ENCODE measurements at regions not wholly inside any gene's neighbourhood (a gene's known extent, or its start where the extent isn't known, plus 50 kb on each side); places are given as distances from the start of the nearest gene placed in this dataset.
"Not testable (repeated sequence)": the region's sequence is repeated elsewhere in the genome, so short reads cannot be mapped to it uniquely, and the experiment has no call there.

DNA sequence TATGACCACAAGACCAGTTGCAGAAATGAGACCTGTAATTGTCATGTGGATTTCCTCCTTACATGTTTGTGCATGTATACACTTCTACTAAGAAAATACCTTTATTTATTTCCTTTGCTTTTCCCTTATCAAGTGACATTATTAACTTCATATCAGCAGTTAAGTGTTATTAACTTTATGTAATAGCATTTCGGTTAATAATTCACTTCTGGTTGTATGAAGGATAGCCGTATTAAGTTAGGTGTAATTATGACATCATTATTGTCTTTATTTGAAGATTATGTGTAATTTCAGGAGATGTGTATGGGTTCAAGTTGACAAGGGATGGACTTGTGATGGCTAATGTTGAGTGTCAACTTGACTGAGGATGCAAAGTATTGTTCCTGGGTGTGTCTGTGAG is 881.2 kb upstream of the ATXN8OS start (continued):
- TF ChIP-seq ZKSCAN8 (CRISPR knock-in tag; IDR thresholded peaks at IDR 0.05), result no peak
- no peak for TF ChIP-seq FOXJ3 (CRISPR knock-in tag; IDR thresholded peaks at IDR 0.05)
- TF ChIP-seq ETV5 (CRISPR knock-in tag; IDR thresholded peaks at IDR 0.05; ENCODE audit: low read depth), result no peak
- TF ChIP-seq NFYB (IDR thresholded peaks at IDR 0.05; ENCODE audit: extremely low read depth, insufficient read length), result no peak
- TF ChIP-seq HSF4 (CRISPR knock-in tag; IDR thresholded peaks at IDR 0.05; ENCODE audit: borderline replicate concordance), result no peak
- TF ChIP-seq CEBPB (tag; IDR thresholded peaks at IDR 0.05), result no peak
- no peak for TF ChIP-seq TCFL5 (CRISPR knock-in tag; conservative IDR thresholded peaks at IDR 0.05)
- TF ChIP-seq DLX4 (CRISPR knock-in tag; IDR thresholded peaks at IDR 0.05), result no peak
- TF ChIP-seq ILF3 (IDR thresholded peaks at IDR 0.05; ENCODE audit: borderline replicate concordance), result no peak

- H3K27me3 ChIP-seq (ENCODE audit: control insufficient read depth in 2 of 2, insufficient read depth in 2 of 2, low read length in 2 of 2); in situ Hi-C loops (cut with MboI); H3K4me1 ChIP-seq (replicated peaks in 1 of 2; ENCODE audit: control insufficient read depth in 2 of 2, insufficient read depth in 2 of 2, low read length in 2 of 2); CTCF ChIA-PET (ENCODE audit: low intra/inter-chr PET ratio); H3K9me3 ChIP-seq (replicated peaks; ENCODE audit: control insufficient read depth, insufficient read depth, low read depth, low read length); H3K36me3 ChIP-seq (ENCODE audit: control insufficient read depth, insufficient read depth, low read length); H3K9me1 ChIP-seq (ENCODE audit: control insufficient read depth, insufficient read depth, low read length); FAIRE-seq; H4K20me1 ChIP-seq (replicated peaks; ENCODE audit: control insufficient read depth, insufficient read depth, low read length); TF ChIP-seq MYC (CRISPR knock-in tag; IDR thresholded peaks at IDR 0.05; ENCODE audit: borderline replicate concordance, low read depth): not testable (repeated sequence)
- Histone ChIP-seq H3K9ac (ENCODE audit: insufficient read depth in 1 of 2, low read depth in 2 of 2, low read length in 2 of 2) (peak overlapping the region; percentile 78 to 87), H2AFZ (ENCODE audit: low read depth, low read length) (peak overlapping the region; percentile 76), H3K4me3 (peak overlapping the region; percentile 48), H3K4me2 (ENCODE audit: insufficient read depth, low read length) (peak overlapping the region; percentile 77), H3K27ac (ENCODE audit: extremely low read depth, low read depth, low read length) (peak overlapping the region; percentile 86), H3K79me2 (ENCODE audit: control insufficient read depth, insufficient read depth, low read length) (peaks cover 40% of the 10 kb centered on the region)
- ATAC-seq, result peak; percentile 73
- POLR2A ChIA-PET, result interaction anchor here (0.6 to 1.2 kb wide), 3 partner anchors 13 to 202 kb away, joined by 3 to 4 read pairs (median 3); no protein-coding TSS in a partner anchor
- TSS peak; percentile 65 for BruUV-seq (replicated peaks)
- intact Hi-C loops (cut with micrococcal nuclease), result loop anchor here (10.0 kb wide), 1 partner anchor 103 kb away; no protein-coding TSS in a partner anchor
- DNase-seq (ENCODE audit: extremely low read depth in 1 of 4, low spot score in 3 of 4), result peak in 2 of 4 experiments; percentile 16 to 71
- WGBS (ENCODE audit: insufficient coverage, low coverage, missing lambda C conversion rate), result 6% methylated on average over 3 of the region's 22 CpGs
- TF ChIP-seq GTF2B (IDR thresholded peaks at IDR 0.05; ENCODE audit: extremely low read depth, insufficient read length), result peak; percentile 11
- peak; percentile 65 for TF ChIP-seq NFE2 (IDR thresholded peaks at IDR 0.05; ENCODE audit: low read depth)
- TF ChIP-seq SUPT5H (IDR thresholded peaks at IDR 0.05), result 0 out of 2 replicates have a peak, but pooled peaks have one; percentile 45
- TF ChIP-seq MAFG (tag; conservative IDR thresholded peaks at IDR 0.05), result peak; percentile 93
- TF ChIP-seq POLR2H (tag; IDR thresholded peaks at IDR 0.05; ENCODE audit: low read depth), result peak; percentile 83
- TF ChIP-seq POLR2B (IDR thresholded peaks at IDR 0.05; ENCODE audit: low read depth, partially characterized antibody), result peak; percentile 56
- peak; percentile 72 for TF ChIP-seq POLR2A (conservative IDR thresholded peaks at IDR 0.05)
- TF ChIP-seq ZNF316 (IDR thresholded peaks at IDR 0.05), result peak; percentile 99
- peak; percentile 31; the same call in 1 of the 2 replicates for TF ChIP-seq MYC (IDR thresholded peaks at IDR 0.05; ENCODE audit: low read depth, low read length)
- TF ChIP-seq TAF7 (tag; IDR thresholded peaks at IDR 0.05), result peak; percentile 72
- TF ChIP-seq MAFF (IDR thresholded peaks at IDR 0.05; ENCODE audit: low read length), result peak; percentile 55
Observed at GRCh38 chr13:69221633-69222498, 885.8 kb upstream of the ATXN8OS start.

All from K562 (cell line).